HCT116 (cell line): ENCODE measurements at regions not wholly inside any gene's neighbourhood (a gene's known extent, or its start where the extent isn't known, plus 50 kb on each side); places are given as distances from the start of the nearest gene placed in this dataset.

ENCODE experiments used
- ATAC-seq: fragments of 200-7000 bp; cut with Tn5 transposase; 2 replicates; pipeline ENCODE4 v1.9.1; 2020; ENCODE audit warnings: mild to moderate bottlenecking, moderate library complexity
- BruUV-seq: library from RNA; stranded (reverse); fragments of 400-500 nt; replicated peaks from 2 replicates; lab custom pipeline; 2021; lab: Mats Ljungman, UMichigan
- CTCF ChIA-PET: fragments of 300-600 bp; sonication (Branson Sonifier 250); formaldehyde crosslinking; loops from one replicate; lab custom pipeline; 2021; ENCODE audit warnings: antibody characterized with exemption; lab: Charles Lee
- POLR2A ChIA-PET: fragments of 300-600, 350-600 bp; sonication (Branson Sonifier 250); formaldehyde crosslinking; loops from one replicate; lab custom pipeline; 2021; ENCODE audit warnings: antibody characterized with exemption; lab: Charles Lee
- RAD21 ChIA-PET, 2 experiments: fragments of 300-600 bp; sonication (Branson Sonifier 250); formaldehyde crosslinking; loops; one replicate each; lab custom pipeline; 2023; ENCODE audit warnings: low total read pairs in 2 of 2; ENCODE audit not compliant: uncharacterized antibody in 2 of 2, unreplicated experiment in 2 of 2, low non-redundant PET in 1 of 2; lab: Charles Lee
- DNase-seq: peaks from one replicate; pipeline ENCODE4 v3.0.0-alpha.2; 2010; ENCODE audit warnings: low read depth, low spot score
- H2AFZ ChIP-seq: fragments of 200-600 bp; shearing (Covaris generic), sonication (generic); 2 replicates; pipeline ENCODE4 v1.6.1; 2017; ENCODE audit warnings: low read depth, mixed run types, mixed read lengths, antibody characterized with exemption, low read length; ENCODE audit not compliant: poor library complexity, severe bottlenecking
- H3K27ac ChIP-seq: 2 replicates; pipeline ENCODE4 v1.5.1; 2012; ENCODE audit warnings: low read depth, low read length
- H3K27me3 ChIP-seq: fragments of 200-600 bp; sonication (generic); 2 replicates; pipeline ENCODE4 v1.6.1; 2016; ENCODE audit warnings: mixed run types, low read length, mixed read lengths; ENCODE audit not compliant: insufficient read depth
- H3K36me3 ChIP-seq, 2 experiments: fragments of 200-500 bp in 1 of 2; fragments of 200-600 bp in 1 of 2; sonication (Bioruptor generic) in 1 of 2; sonication (generic) in 1 of 2; 2 replicates each; pipeline versions ENCODE4 v1.5.1 to v1.6.1; 2014 to 2016; ENCODE audit warnings: low read length in 2 of 2, inconsistent platforms in 1 of 2, mixed read lengths in 1 of 2, mixed run types in 1 of 2; ENCODE audit not compliant: insufficient read depth in 2 of 2, control insufficient read depth in 1 of 2
- H3K4me1 ChIP-seq, 2 experiments: fragments of 200-600 bp in 1 of 2; sonication (generic) in 1 of 2; 2 replicates each; pipeline versions ENCODE4 v1.5.1 to v1.6.1; 2012 to 2017; ENCODE audit warnings: low read length in 2 of 2, inconsistent platforms in 1 of 2, mild to moderate bottlenecking in 1 of 2, mixed read lengths in 1 of 2, mixed run types in 1 of 2, moderate library complexity in 1 of 2; ENCODE audit not compliant: insufficient read depth in 2 of 2, control insufficient read depth in 1 of 2
- H3K4me2 ChIP-seq: fragments of 200-600 bp; sonication (generic); 2 replicates; pipeline ENCODE4 v1.6.1; 2017; ENCODE audit warnings: mixed run types, low read length, mixed read lengths
- H3K4me3 ChIP-seq, 2 experiments: fragments of 200-600 bp in 1 of 2; sonication (generic) in 1 of 2; replicated peaks in 1 of 2; 2 replicates each; pipeline ENCODE4 v1.5.1; 2011 to 2016; ENCODE audit warnings: low read length in 2 of 2, control low read depth in 1 of 2, low read depth in 1 of 2, mild to moderate bottlenecking in 1 of 2, mixed read lengths in 1 of 2, mixed run types in 1 of 2
- H3K79me2 ChIP-seq: fragments of 200-600 bp; sonication (generic); 2 replicates; pipeline ENCODE4 v1.6.1; 2017; ENCODE audit warnings: mild to moderate bottlenecking, mixed run types, low read length, moderate library complexity, mixed read lengths; ENCODE audit not compliant: insufficient read depth
- H3K9ac ChIP-seq: fragments of 200-600 bp; sonication (generic); 2 replicates; pipeline ENCODE4 v1.6.1; 2016; ENCODE audit warnings: low read length, mixed read lengths
- H3K9me2 ChIP-seq: fragments of 200-600 bp; sonication (generic), shearing (Covaris generic); 2 replicates; pipeline ENCODE4 v1.6.1; 2017; ENCODE audit warnings: mixed run types, mild to moderate bottlenecking, moderate library complexity; ENCODE audit not compliant: insufficient read depth
- H3K9me3 ChIP-seq, 2 experiments: fragments of 200-500 bp in 1 of 2; fragments of 200-600 bp in 1 of 2; sonication (Bioruptor generic) in 1 of 2; sonication (generic) in 1 of 2; 2 replicates each; pipeline ENCODE4 v1.6.1; 2014 to 2017; ENCODE audit warnings: low read length in 2 of 2, mixed read lengths in 2 of 2, inconsistent platforms in 1 of 2, low read depth in 1 of 2, mild to moderate bottlenecking in 1 of 2, mixed run types in 1 of 2, moderate library complexity in 1 of 2; ENCODE audit not compliant: control insufficient read depth in 1 of 2, insufficient read depth in 1 of 2
- H4K20me1 ChIP-seq: fragments of 200-600 bp; sonication (generic), shearing (Covaris generic); 2 replicates; pipeline ENCODE4 v1.6.1; 2017; ENCODE audit warnings: mixed run types, mild to moderate bottlenecking, moderate library complexity; ENCODE audit not compliant: insufficient read depth
- CEBPB ChIP-seq: IDR thresholded peaks from 2 replicates; pipeline ENCODE4 v1.6.1; 2012; ENCODE audit warnings: low read depth
- ELF1 ChIP-seq: IDR thresholded peaks from 2 replicates; pipeline ENCODE4 v1.6.1; 2012; ENCODE audit warnings: low read depth, borderline replicate concordance
- EZH2 ChIP-seq: fragments of 200-600 bp; sonication (generic); IDR thresholded peaks from 2 replicates; pipeline ENCODE4 v1.6.1; 2017; ENCODE audit warnings: antibody characterized with exemption, mixed run types
- EZH2phosphoT487 ChIP-seq: fragments of 200-600 bp; IDR thresholded peaks from 2 replicates; pipeline ENCODE4 v1.6.1; 2018; ENCODE audit warnings: antibody characterized with exemption, borderline replicate concordance
- FOSL1 ChIP-seq: IDR thresholded peaks from 2 replicates; pipeline ENCODE4 v1.6.1; 2012; ENCODE audit warnings: low read depth
- JUND ChIP-seq: IDR thresholded peaks from 2 replicates; pipeline ENCODE4 v1.6.1; 2012
- MAX ChIP-seq: IDR thresholded peaks from 2 replicates; pipeline ENCODE4 v1.6.1; 2012
- POLR2AphosphoS5 ChIP-seq: IDR thresholded peaks from 2 replicates; pipeline ENCODE4 v1.6.1; 2011; ENCODE audit warnings: mild to moderate bottlenecking, low read depth, low read length, moderate library complexity
- RAD21 ChIP-seq: IDR thresholded peaks from 2 replicates; pipeline ENCODE4 v1.6.1; 2012; ENCODE audit warnings: low read depth, mild to moderate bottlenecking
- REST ChIP-seq: IDR thresholded peaks from 2 replicates; pipeline ENCODE4 v1.6.1; 2012; ENCODE audit warnings: low read depth
- SP1 ChIP-seq: IDR thresholded peaks from 2 replicates; pipeline ENCODE4 v1.6.1; 2012; ENCODE audit warnings: low read depth
- SRF ChIP-seq: IDR thresholded peaks from 2 replicates; pipeline ENCODE4 v1.6.1; 2012; ENCODE audit warnings: low read depth
- TCF7L2 ChIP-seq: IDR thresholded peaks from 2 replicates; pipeline ENCODE4 v1.7.0; 2011; ENCODE audit warnings: borderline replicate concordance, inconsistent platforms; ENCODE audit not compliant: insufficient read depth, insufficient read length; ENCODE audit errors: extremely low read depth
- YY1 ChIP-seq: IDR thresholded peaks from 2 replicates; pipeline ENCODE4 v1.6.1; 2011; ENCODE audit warnings: low read length, low read depth, moderate library complexity, mild to moderate bottlenecking; ENCODE audit not compliant: insufficient replicate concordance; ENCODE audit errors: extremely low read depth
- ZBTB33 ChIP-seq: IDR thresholded peaks from 2 replicates; pipeline ENCODE4 v1.6.1; 2011; ENCODE audit warnings: mild to moderate bottlenecking, low read length, moderate library complexity; ENCODE audit not compliant: insufficient replicate concordance; ENCODE audit errors: extremely low read depth
- ZFX ChIP-seq: fragments of 450-650 bp; IDR thresholded peaks from 2 replicates; pipeline ENCODE4 v1.6.1; 2017
- ZNF274 ChIP-seq: fragments of 200-500 bp; sonication (Bioruptor generic); IDR thresholded peaks from 2 replicates; pipeline ENCODE4 v1.6.1; 2014; ENCODE audit warnings: mild to moderate bottlenecking, low read depth, low read length, inconsistent platforms
- intact Hi-C: fragments of 100-400 bp; cut with micrococcal nuclease; formaldehyde crosslinking; loops from 2 replicates; pipeline ENCODE4 v1.10.0; 2022
- TF ChIP-seq, protein P1 (sequence below), 3 experiments: fragments of 200-600 bp in 1 of 3; sonication (generic) in 1 of 3; IDR thresholded peaks in 2 of 3; conservative IDR thresholded peaks in 1 of 3; 2 replicates each; pipeline ENCODE4 v1.5.1; 2012 to 2017; ENCODE audit warnings: low read depth in 2 of 3, low read length in 2 of 3, antibody characterized with exemption in 1 of 3, borderline replicate concordance in 1 of 3, control low read depth in 1 of 3, mild to moderate bottlenecking in 1 of 3, mixed read lengths in 1 of 3, mixed run types in 1 of 3, moderate library complexity in 1 of 3; ENCODE audit not compliant: insufficient read depth in 1 of 3

- TF ChIP-seq REST = no peak
- TF ChIP-seq FOSL1 = no peak
- TF ChIP-seq EZH2phosphoT487 = no peak
- no peak for TF ChIP-seq YY1
- no peak for TF ChIP-seq ZFX
Observed at GRCh38 chr3:3735919-3736318, 63.3 kb upstream of the LRRN1 start (continued).

GRCh38 chr3:3734881-3735280, 64.3 kb upstream of the LRRN1 start:
- Histone ChIP-seq H4K20me1 (no peaks in the 10 kb centered on the region), H3K79me2 (no peaks in the 10 kb centered on the region), H3K9me3 (peaks cover 3 to 8% of the 10 kb centered on the region in 2 experiments; a peak in 1 of 4 replicates), H3K27ac (no peak overlapping the region), H3K36me3 (no peaks in the 10 kb centered on the region), H3K4me1 (no peaks in the 10 kb centered on the region), H3K9me2 (no peaks in the 10 kb centered on the region), H3K4me2 (no peak overlapping the region), H3K4me3 (no peak overlapping the region), H2AFZ (no peak overlapping the region)
- DNase-seq = no peak
- RAD21 ChIA-PET = no interaction called here
- intact Hi-C loops = no loop called here
- no TSS peak for BruUV-seq
- CTCF ChIA-PET = no interaction called here
- POLR2A ChIA-PET = no interaction called here
- no peak for ATAC-seq
- no peak for TF ChIP-seq EZH2phosphoT487
- no peak for TF ChIP-seq RAD21
- no peak for TF ChIP-seq EZH2
- no peak for TF ChIP-seq SP1
- no peak for TF ChIP-seq FOSL1
- no peak for TF ChIP-seq ZBTB33
- no peak for TF ChIP-seq CEBPB
- no peak for TF ChIP-seq TCF7L2
- TF ChIP-seq ZNF274 = no peak
- no peak for TF ChIP-seq MAX
- TF ChIP-seq SRF = no peak
- TF ChIP-seq ELF1 = no peak
- no peak for TF ChIP-seq POLR2AphosphoS5
- TF ChIP-seq, protein P1, sequence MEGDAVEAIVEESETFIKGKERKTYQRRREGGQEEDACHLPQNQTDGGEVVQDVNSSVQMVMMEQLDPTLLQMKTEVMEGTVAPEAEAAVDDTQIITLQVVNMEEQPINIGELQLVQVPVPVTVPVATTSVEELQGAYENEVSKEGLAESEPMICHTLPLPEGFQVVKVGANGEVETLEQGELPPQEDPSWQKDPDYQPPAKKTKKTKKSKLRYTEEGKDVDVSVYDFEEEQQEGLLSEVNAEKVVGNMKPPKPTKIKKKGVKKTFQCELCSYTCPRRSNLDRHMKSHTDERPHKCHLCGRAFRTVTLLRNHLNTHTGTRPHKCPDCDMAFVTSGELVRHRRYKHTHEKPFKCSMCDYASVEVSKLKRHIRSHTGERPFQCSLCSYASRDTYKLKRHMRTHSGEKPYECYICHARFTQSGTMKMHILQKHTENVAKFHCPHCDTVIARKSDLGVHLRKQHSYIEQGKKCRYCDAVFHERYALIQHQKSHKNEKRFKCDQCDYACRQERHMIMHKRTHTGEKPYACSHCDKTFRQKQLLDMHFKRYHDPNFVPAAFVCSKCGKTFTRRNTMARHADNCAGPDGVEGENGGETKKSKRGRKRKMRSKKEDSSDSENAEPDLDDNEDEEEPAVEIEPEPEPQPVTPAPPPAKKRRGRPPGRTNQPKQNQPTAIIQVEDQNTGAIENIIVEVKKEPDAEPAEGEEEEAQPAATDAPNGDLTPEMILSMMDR (IDR thresholded peaks at IDR 0.05 in 2 of 3, conservative IDR thresholded peaks at IDR 0.05 in 1 of 3; ENCODE audit: borderline replicate concordance in 1 of 3, insufficient read depth in 1 of 3, low read depth in 2 of 3, low read length in 2 of 3) = no peak
- no peak for TF ChIP-seq JUND
- TF ChIP-seq, all 23 proteins: peak for 0
- Histone ChIP-seq H3K9ac (no peak overlapping the region), H3K27me3 (no peaks in the 10 kb centered on the region)
